ENCODE measurements at regions not wholly inside any gene's neighbourhood (a gene's known extent, or its start where the extent isn't known, plus 50 kb on each side); places are given as distances from the start of the nearest gene placed in this dataset.

- H3K27me3 ChIP-seq (ENCODE audit: insufficient read depth, low read length, poor library complexity, severe bottlenecking), result no peaks in the 10 kb centered on the region
- H3K4me1 ChIP-seq (ENCODE audit: insufficient read depth, low read length), result no peaks in the 10 kb centered on the region
- H3K27ac ChIP-seq (ENCODE audit: low read depth, low read length), result no peak overlapping the region
- POLR2A ChIA-PET, result no interaction called here
- H3K36me3 Mint-ChIP-seq, result no peaks in the 10 kb centered on the region
- no peak for DNase-seq
- H3K4me3 Mint-ChIP-seq, result no peak overlapping the region
- CTCF ChIA-PET, result no interaction called here
- no peaks in the 10 kb centered on the region for H3K27me3 Mint-ChIP-seq
- H3K9me3 ChIP-seq (ENCODE audit: low read length), result no peaks in the 10 kb centered on the region
- no peak overlapping the region for H3K4me3 ChIP-seq (ENCODE audit: low read length)
- no peaks in the 10 kb centered on the region for H3K4me1 Mint-ChIP-seq
- no peak overlapping the region for H3K27ac Mint-ChIP-seq
- peaks cover 0 to 19% (median 5%) of the 10 kb centered on the region in 5 donors for H3K9me3 Mint-ChIP-seq
- no peaks in the 10 kb centered on the region for H3K36me3 ChIP-seq (ENCODE audit: insufficient read depth, low read length)
These were observed 979.9 kb downstream of the HACE1 start for GRCh38 chr6:103879800-103880199.

GRCh38 chr6:103875221-103875620 lies 984.5 kb downstream of the HACE1 start:
- no peak overlapping the region for H3K4me3 ChIP-seq (ENCODE audit: low read length)
- ChIA-PET POLR2A (no interaction called here), CTCF (no interaction called here)
- Mint-ChIP-seq H3K27ac (no peak overlapping the region), H3K4me3 (no peak overlapping the region), H3K27me3 (no peaks in the 10 kb centered on the region), H3K4me1 (no peaks in the 10 kb centered on the region), H3K9me3 (peaks cover 0 to 21% (median 4%) of the 10 kb centered on the region in 5 donors), H3K36me3 (no peaks in the 10 kb centered on the region)
- no peaks in the 10 kb centered on the region for H3K9me3 ChIP-seq (ENCODE audit: low read length)
- no peaks in the 10 kb centered on the region for H3K27me3 ChIP-seq (ENCODE audit: insufficient read depth, low read length, poor library complexity, severe bottlenecking)
- DNase-seq, result no peak
- H3K27ac ChIP-seq (ENCODE audit: low read depth, low read length), result no peak overlapping the region
- no peaks in the 10 kb centered on the region for H3K36me3 ChIP-seq (ENCODE audit: insufficient read depth, low read length)
- no peaks in the 10 kb centered on the region for H3K4me1 ChIP-seq (ENCODE audit: insufficient read depth, low read length)

GRCh38 chr6:103874575-103874974 lies 985.1 kb downstream of the HACE1 start:
- no peak overlapping the region for H3K27ac Mint-ChIP-seq

GRCh38 chr6:103872678-103873077 lies 987.0 kb downstream of the HACE1 start:
- no peak overlapping the region for H3K4me3 Mint-ChIP-seq
- peaks cover 0 to 26% (median 2%) of the 10 kb centered on the region in 5 donors for H3K9me3 Mint-ChIP-seq
- no peaks in the 10 kb centered on the region for H3K27me3 ChIP-seq (ENCODE audit: insufficient read depth, low read length, poor library complexity, severe bottlenecking)
- CTCF ChIA-PET, result no interaction called here
- H3K27me3 Mint-ChIP-seq, result no peaks in the 10 kb centered on the region
- H3K36me3 Mint-ChIP-seq, result no peaks in the 10 kb centered on the region
- H3K36me3 ChIP-seq (ENCODE audit: insufficient read depth, low read length), result no peaks in the 10 kb centered on the region
- POLR2A ChIA-PET, result no interaction called here
- H3K4me1 ChIP-seq (ENCODE audit: insufficient read depth, low read length), result no peaks in the 10 kb centered on the region
- H3K27ac ChIP-seq (ENCODE audit: low read depth, low read length), result no peak overlapping the region
- no peaks in the 10 kb centered on the region for H3K4me1 Mint-ChIP-seq
- H3K9me3 ChIP-seq (ENCODE audit: low read length), result no peaks in the 10 kb centered on the region
- H3K4me3 ChIP-seq (ENCODE audit: low read length), result no peak overlapping the region
- no peak overlapping the region for H3K27ac Mint-ChIP-seq
- DNase-seq, result no peak

More at GRCh38 chr6:103874575-103874974, 985.1 kb downstream of the HACE1 start:
- H3K27ac ChIP-seq (ENCODE audit: low read depth, low read length), result no peak overlapping the region
- no peaks in the 10 kb centered on the region for H3K36me3 ChIP-seq (ENCODE audit: insufficient read depth, low read length)
- Mint-ChIP-seq H3K9me3 (peaks cover 0 to 26% (median 2%) of the 10 kb centered on the region in 5 donors), H3K36me3 (no peaks in the 10 kb centered on the region), H3K27me3 (no peaks in the 10 kb centered on the region), H3K4me3 (no peak overlapping the region), H3K4me1 (no peaks in the 10 kb centered on the region)
- ChIA-PET CTCF (no interaction called here), POLR2A (no interaction called here)
- H3K4me1 ChIP-seq (ENCODE audit: insufficient read depth, low read length), result no peaks in the 10 kb centered on the region
- H3K4me3 ChIP-seq (ENCODE audit: low read length), result no peak overlapping the region
- DNase-seq, result no peak
- no peaks in the 10 kb centered on the region for H3K9me3 ChIP-seq (ENCODE audit: low read length)
- no peaks in the 10 kb centered on the region for H3K27me3 ChIP-seq (ENCODE audit: insufficient read depth, low read length, poor library complexity, severe bottlenecking)

GRCh38 chr6:103872233-103872632 lies 987.5 kb downstream of the HACE1 start:
- CTCF ChIA-PET, result no interaction called here
- no peak for DNase-seq
- Histone ChIP-seq H3K27ac (ENCODE audit: low read depth, low read length) (no peak overlapping the region), H3K4me1 (ENCODE audit: insufficient read depth, low read length) (no peaks in the 10 kb centered on the region), H3K36me3 (ENCODE audit: insufficient read depth, low read length) (no peaks in the 10 kb centered on the region), H3K27me3 (ENCODE audit: insufficient read depth, low read length, poor library complexity, severe bottlenecking) (no peaks in the 10 kb centered on the region), H3K9me3 (ENCODE audit: low read length) (no peaks in the 10 kb centered on the region), H3K4me3 (ENCODE audit: low read length) (no peak overlapping the region)
- no peak overlapping the region for H3K27ac Mint-ChIP-seq
- H3K4me3 Mint-ChIP-seq, result no peak overlapping the region
- POLR2A ChIA-PET, result no interaction called here
- no peaks in the 10 kb centered on the region for H3K4me1 Mint-ChIP-seq
- H3K36me3 Mint-ChIP-seq, result no peaks in the 10 kb centered on the region
- no peaks in the 10 kb centered on the region for H3K27me3 Mint-ChIP-seq
- H3K9me3 Mint-ChIP-seq, result peaks cover 0 to 26% (median 2%) of the 10 kb centered on the region in 5 donors

- H3K4me3 Mint-ChIP-seq, result no peak overlapping the region
These were observed 988.7 kb downstream of the HACE1 start for GRCh38 chr6:103870970-103871369.

GRCh38 chr6:103862297-103862696 lies 997.4 kb downstream of the HACE1 start:
- DNase-seq, result no peak
- no peak overlapping the region for H3K4me3 Mint-ChIP-seq
- Histone ChIP-seq H3K9me3 (ENCODE audit: low read length) (no peaks in the 10 kb centered on the region), H3K36me3 (ENCODE audit: insufficient read depth, low read length) (no peaks in the 10 kb centered on the region), H3K4me3 (ENCODE audit: low read length) (no peak overlapping the region), H3K4me1 (ENCODE audit: insufficient read depth, low read length) (no peaks in the 10 kb centered on the region), H3K27me3 (ENCODE audit: insufficient read depth, low read length, poor library complexity, severe bottlenecking) (no peaks in the 10 kb centered on the region), H3K27ac (ENCODE audit: low read depth, low read length) (no peak overlapping the region)
- ChIA-PET CTCF (no interaction called here), POLR2A (no interaction called here)
- no peaks in the 10 kb centered on the region for H3K36me3 Mint-ChIP-seq
- H3K4me1 Mint-ChIP-seq, result no peaks in the 10 kb centered on the region
- no peak overlapping the region for H3K27ac Mint-ChIP-seq
- peaks cover 0 to 17% (median 0%) of the 10 kb centered on the region in 5 donors for H3K9me3 Mint-ChIP-seq
- H3K27me3 Mint-ChIP-seq, result no peaks in the 10 kb centered on the region

More at GRCh38 chr6:103870970-103871369, 988.7 kb downstream of the HACE1 start:
- no peaks in the 10 kb centered on the region for H3K27me3 Mint-ChIP-seq
- no peaks in the 10 kb centered on the region for H3K36me3 Mint-ChIP-seq
- H3K4me1 Mint-ChIP-seq, result no peaks in the 10 kb centered on the region
- Histone ChIP-seq H3K4me1 (ENCODE audit: insufficient read depth, low read length) (no peaks in the 10 kb centered on the region), H3K27me3 (ENCODE audit: insufficient read depth, low read length, poor library complexity, severe bottlenecking) (no peaks in the 10 kb centered on the region), H3K9me3 (ENCODE audit: low read length) (no peaks in the 10 kb centered on the region), H3K36me3 (ENCODE audit: insufficient read depth, low read length) (no peaks in the 10 kb centered on the region), H3K27ac (ENCODE audit: low read depth, low read length) (no peak overlapping the region), H3K4me3 (ENCODE audit: low read length) (no peak overlapping the region)
- ChIA-PET CTCF (no interaction called here), POLR2A (no interaction called here)
- no peak overlapping the region for H3K27ac Mint-ChIP-seq
- peaks cover 0 to 24% (median 2%) of the 10 kb centered on the region in 5 donors for H3K9me3 Mint-ChIP-seq
- DNase-seq, result no peak

GRCh38 chr6:103858003-103858402 lies 1001.7 kb downstream of the HACE1 start:
- ChIA-PET CTCF (no interaction called here), POLR2A (no interaction called here)
- no peak overlapping the region for H3K27ac ChIP-seq (ENCODE audit: low read depth, low read length)
- no peak for DNase-seq
- H3K4me3 ChIP-seq (ENCODE audit: low read length), result no peak overlapping the region
- no peaks in the 10 kb centered on the region for H3K4me1 Mint-ChIP-seq
- H3K27me3 ChIP-seq (ENCODE audit: insufficient read depth, low read length, poor library complexity, severe bottlenecking), result no peaks in the 10 kb centered on the region
- no peak overlapping the region for H3K4me3 Mint-ChIP-seq
- no peaks in the 10 kb centered on the region for H3K36me3 Mint-ChIP-seq
- H3K36me3 ChIP-seq (ENCODE audit: insufficient read depth, low read length), result no peaks in the 10 kb centered on the region
- H3K4me1 ChIP-seq (ENCODE audit: insufficient read depth, low read length), result no peaks in the 10 kb centered on the region
- H3K9me3 Mint-ChIP-seq, result peaks cover 0 to 13% (median 0%) of the 10 kb centered on the region in 5 donors
- H3K27me3 Mint-ChIP-seq, result no peaks in the 10 kb centered on the region
- no peaks in the 10 kb centered on the region for H3K9me3 ChIP-seq (ENCODE audit: low read length)
- no peak overlapping the region for H3K27ac Mint-ChIP-seq

- Histone ChIP-seq H3K36me3 (ENCODE audit: insufficient read depth, low read length) (no peaks in the 10 kb centered on the region), H3K4me3 (ENCODE audit: low read length) (no peak overlapping the region), H3K9me3 (ENCODE audit: low read length) (no peaks in the 10 kb centered on the region), H3K4me1 (ENCODE audit: insufficient read depth, low read length) (no peaks in the 10 kb centered on the region), H3K27ac (ENCODE audit: low read depth, low read length) (no peak overlapping the region), H3K27me3 (ENCODE audit: insufficient read depth, low read length, poor library complexity, severe bottlenecking) (no peaks in the 10 kb centered on the region)
- DNase-seq, result no peak
- Mint-ChIP-seq H3K9me3 (peaks cover 0 to 19% (median 0%) of the 10 kb centered on the region in 5 donors), H3K4me1 (no peaks in the 10 kb centered on the region), H3K4me3 (no peak overlapping the region), H3K27ac (no peak overlapping the region), H3K27me3 (no peaks in the 10 kb centered on the region), H3K36me3 (no peaks in the 10 kb centered on the region)
- ChIA-PET CTCF (no interaction called here), POLR2A (no interaction called here)
These were observed 1004.0 kb downstream of the HACE1 start for GRCh38 chr6:103855750-103856149.
